Right ventricle myocardium inferior (tissue), 1 donor: ENCODE measurements at regions not wholly inside any gene's neighbourhood (a gene's known extent, or its start where the extent isn't known, plus 50 kb on each side); places are given as distances from the start of the nearest gene placed in this dataset.
"Not testable (repeated sequence)": the region's sequence is repeated elsewhere in the genome, so short reads cannot be mapped to it uniquely, and the experiment has no call there.

Source experiments
- ATAC-seq: fragments of 200-7000 bp; cut with Tn5 transposase; one replicate; pipeline ENCODE4 v1.9.1; 2020; ENCODE audit warnings: mild to moderate bottlenecking, moderate library complexity
- DNase-seq: peaks from one replicate; pipeline ENCODE4 v3.0.0; 2021; ENCODE audit errors: missing footprints
- intact Hi-C: fragments of 100-400 bp; cut with DNase I; formaldehyde crosslinking; loops from one replicate; pipeline ENCODE4 v1.11.0; 2022
- donor health status: DM: no; HTN: yes; CAD: no; lungs with severe emphysema.

- ATAC-seq (peak; percentile 78), DNase-seq (no peak)
- intact Hi-C loops: loop anchor here (5.0 to 10.0 kb wide), 6 partner anchors 81 to 677 kb away; partner anchors contain the start of gene SOX4
Measured at GRCh38 chr6:22147921-22148776, 148.7 kb downstream of the PRL start.

- ATAC-seq (no peak), DNase-seq (no peak)
- intact Hi-C loops: loop anchor here (5.0 to 10.0 kb wide), 6 partner anchors 82 to 676 kb away; partner anchors contain the start of gene SOX4
Measured at GRCh38 chr6:22149096-22149495, 147.7 kb downstream of the PRL start.

GRCh38 chr6:22149501-22150367, 147.1 kb downstream of the PRL start:
- DNase-seq (peak; percentile 39), ATAC-seq (peak; percentile 84)
- intact Hi-C loops: loop anchor here (5.0 to 10.0 kb wide), 6 partner anchors 82 to 675 kb away; partner anchors contain the start of gene SOX4

GRCh38 chr6:22150368-22151035, 146.3 kb downstream of the PRL start:
- no peak for ATAC-seq
- intact Hi-C loops: no loop called here
- no peak for DNase-seq

- DNase-seq: no peak
- no peak for ATAC-seq
- intact Hi-C loops: no loop called here
Measured at GRCh38 chr6:22151892-22152291, 144.9 kb downstream of the PRL start.

- ATAC-seq (no peak), DNase-seq (no peak)
- intact Hi-C loops: no loop called here
Measured at GRCh38 chr6:22152841-22153240, 144.0 kb downstream of the PRL start.

GRCh38 chr6:22153384-22154158, 143.3 kb downstream of the PRL start:
- intact Hi-C loops: no loop called here
- DNase-seq (no peak), ATAC-seq (no peak)

GRCh38 chr6:22155551-22155950, 141.3 kb downstream of the PRL start:
- DNase-seq: no peak
- ATAC-seq: no peak
- intact Hi-C loops: no loop called here

- intact Hi-C loops: no loop called here
- no peak for DNase-seq
- no peak for ATAC-seq
Measured at GRCh38 chr6:22157233-22157632, 139.6 kb downstream of the PRL start.

GRCh38 chr6:22164236-22164635, 132.6 kb downstream of the PRL start:
- no peak for ATAC-seq
- intact Hi-C loops: no loop called here
- no peak for DNase-seq

- intact Hi-C loops, DNase-seq, ATAC-seq: not testable (repeated sequence)
Measured at GRCh38 chr6:22171006-22171405, 125.8 kb downstream of the PRL start.

GRCh38 chr6:22171885-22172284, 125.0 kb downstream of the PRL start:
- ATAC-seq, intact Hi-C loops: not testable (repeated sequence)
- DNase-seq: peak; percentile 43

GRCh38 chr6:22173311-22173710, 123.5 kb downstream of the PRL start:
- ATAC-seq (no peak), DNase-seq (no peak)
- intact Hi-C loops: no loop called here

GRCh38 chr6:22180250-22180649, 116.6 kb downstream of the PRL start:
- ATAC-seq, intact Hi-C loops, DNase-seq: not testable (repeated sequence)

- ATAC-seq (no peak), DNase-seq (no peak)
- intact Hi-C loops: no loop called here
Measured at GRCh38 chr6:22184371-22184770, 112.5 kb downstream of the PRL start.

- intact Hi-C loops: no loop called here
- ATAC-seq (no peak), DNase-seq (no peak)
Measured at GRCh38 chr6:22189946-22190345, 106.9 kb downstream of the PRL start.

GRCh38 chr6:22194188-22194921, 102.5 kb downstream of the PRL start:
- DNase-seq (no peak), ATAC-seq (no peak)
- intact Hi-C loops: no loop called here

- no peak for DNase-seq
- intact Hi-C loops: no loop called here
- ATAC-seq: no peak
Measured at GRCh38 chr6:22199771-22200170, 97.1 kb downstream of the PRL start.
